ENCODE measurements at regions not wholly inside any gene's neighbourhood (a gene's known extent, or its start where the extent isn't known, plus 50 kb on each side); places are given as distances from the start of the nearest gene placed in this dataset.

GRCh38 chr10:29767968-29768367 lies 133.2 kb upstream of the SVIL start:
- H3K79me2 ChIP-seq (ENCODE audit: control insufficient read depth, insufficient read depth, low read length, poor library complexity), result no peaks in the 10 kb centered on the region
- H4K12ac ChIP-seq (ENCODE audit: low read depth, low read length), result no peak overlapping the region
- H4K8ac ChIP-seq (ENCODE audit: low read depth, low read length), result no peak overlapping the region
- no peak overlapping the region for H3K4me3 ChIP-seq (ENCODE audit: low read depth, low read length)
- no peaks in the 10 kb centered on the region for H3K36me3 ChIP-seq (ENCODE audit: control insufficient read depth in 1 of 2, insufficient read depth in 2 of 2, low read length in 2 of 2)
- no peaks in the 10 kb centered on the region for H3K79me1 ChIP-seq (ENCODE audit: low read length)
- H3K4ac ChIP-seq (ENCODE audit: low read depth, low read length), result no peak overlapping the region
- H2BK12ac ChIP-seq (ENCODE audit: low read length), result no peak overlapping the region
- H3K23ac ChIP-seq (ENCODE audit: low read length), result no peak overlapping the region
- H3K4me2 ChIP-seq (ENCODE audit: low read length), result no peak overlapping the region
- H3K27me3 ChIP-seq (ENCODE audit: insufficient read depth, low read length), result no peaks in the 10 kb centered on the region
- DNase-seq, result no peak
- peaks cover 1% of the 10 kb centered on the region for H3K9me3 ChIP-seq (ENCODE audit: insufficient read depth, low read depth, low read length)
- H3K27ac ChIP-seq (ENCODE audit: low read depth, low read length), result no peak overlapping the region
- no peak overlapping the region for H2AK5ac ChIP-seq (ENCODE audit: low read length)
- no CpG with 5 or more reads among the region's 4 CpGs for WGBS (ENCODE audit: extremely low coverage, insufficient coverage, insufficient read length)
- no peak overlapping the region for H3K9ac ChIP-seq (ENCODE audit: low read length)
- no peak overlapping the region for H2BK5ac ChIP-seq (ENCODE audit: low read depth, low read length, poor library complexity)
- H2BK120ac ChIP-seq (ENCODE audit: insufficient read depth, low read length, poor library complexity), result no peak overlapping the region
- H3K14ac ChIP-seq (ENCODE audit: low read length), result no peak overlapping the region
- H3K18ac ChIP-seq (ENCODE audit: low read length), result no peak overlapping the region
- no peak overlapping the region for H4K91ac ChIP-seq (ENCODE audit: low read depth, low read length)
- no peaks in the 10 kb centered on the region for H3K4me1 ChIP-seq (ENCODE audit: control insufficient read depth in 1 of 2, insufficient read depth in 2 of 2, low read length in 2 of 2)
- H2AFZ ChIP-seq (ENCODE audit: insufficient read depth, low read length, poor library complexity), result no peak overlapping the region

DNA sequence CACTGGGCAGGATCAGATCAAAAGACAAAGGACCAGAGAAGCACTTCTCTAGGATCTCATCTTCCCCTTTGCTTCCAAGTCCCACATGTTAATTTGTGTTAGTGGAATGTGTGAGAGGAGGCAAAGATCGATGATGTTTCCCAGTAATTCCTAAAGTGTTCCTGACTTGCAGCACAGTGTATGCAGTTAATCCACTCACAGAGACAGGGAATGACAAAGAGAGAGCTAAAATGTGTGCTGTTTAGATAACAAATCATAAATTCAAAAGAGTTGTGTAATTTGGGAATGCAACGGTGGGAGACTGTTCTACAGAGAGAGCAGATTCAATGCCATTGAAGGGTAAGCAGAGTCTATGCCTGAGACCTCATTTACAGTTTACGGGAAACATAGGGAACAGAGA lies 132.0 kb upstream of the SVIL start:
- H3K4me3 ChIP-seq (ENCODE audit: low read depth, low read length), result no peak overlapping the region
- H2BK12ac ChIP-seq (ENCODE audit: low read length), result no peak overlapping the region
- H2AFZ ChIP-seq (ENCODE audit: insufficient read depth, low read length, poor library complexity), result no peak overlapping the region
- WGBS (ENCODE audit: extremely low coverage, insufficient coverage, insufficient read length), result no CpG with 5 or more reads among the region's 3 CpGs
- no peak overlapping the region for H2BK120ac ChIP-seq (ENCODE audit: insufficient read depth, low read length, poor library complexity)
- no peak overlapping the region for H3K9ac ChIP-seq (ENCODE audit: low read length)
- H3K4ac ChIP-seq (ENCODE audit: low read depth, low read length), result no peak overlapping the region
- H3K27ac ChIP-seq (ENCODE audit: low read depth, low read length), result no peak overlapping the region
- no peaks in the 10 kb centered on the region for H3K27me3 ChIP-seq (ENCODE audit: insufficient read depth, low read length)
- no peaks in the 10 kb centered on the region for H3K4me1 ChIP-seq (ENCODE audit: control insufficient read depth in 1 of 2, insufficient read depth in 2 of 2, low read length in 2 of 2)
- H3K18ac ChIP-seq (ENCODE audit: low read length), result no peak overlapping the region
- no peak for DNase-seq
- no peaks in the 10 kb centered on the region for H3K9me3 ChIP-seq (ENCODE audit: insufficient read depth, low read depth, low read length)
- H3K14ac ChIP-seq (ENCODE audit: low read length), result no peak overlapping the region
- no peaks in the 10 kb centered on the region for H3K36me3 ChIP-seq (ENCODE audit: control insufficient read depth in 1 of 2, insufficient read depth in 2 of 2, low read length in 2 of 2)
- H4K8ac ChIP-seq (ENCODE audit: low read depth, low read length), result no peak overlapping the region
- H3K79me1 ChIP-seq (ENCODE audit: low read length), result no peaks in the 10 kb centered on the region
- no peak overlapping the region for H3K23ac ChIP-seq (ENCODE audit: low read length)
- no peaks in the 10 kb centered on the region for H3K79me2 ChIP-seq (ENCODE audit: control insufficient read depth, insufficient read depth, low read length, poor library complexity)
- no peak overlapping the region for H2AK5ac ChIP-seq (ENCODE audit: low read length)
- no peak overlapping the region for H3K4me2 ChIP-seq (ENCODE audit: low read length)
- no peak overlapping the region for H2BK5ac ChIP-seq (ENCODE audit: low read depth, low read length, poor library complexity)
- H4K91ac ChIP-seq (ENCODE audit: low read depth, low read length), result no peak overlapping the region
- H4K12ac ChIP-seq (ENCODE audit: low read depth, low read length), result no peak overlapping the region

GRCh38 chr10:29765330-29765729 lies 130.6 kb upstream of the SVIL start:
- Histone ChIP-seq H4K8ac (ENCODE audit: low read depth, low read length) (no peak overlapping the region), H3K4me3 (ENCODE audit: low read depth, low read length) (no peak overlapping the region), H2BK120ac (ENCODE audit: insufficient read depth, low read length, poor library complexity) (no peak overlapping the region), H2AK5ac (ENCODE audit: low read length) (no peak overlapping the region), H3K27ac (ENCODE audit: low read depth, low read length) (no peak overlapping the region), H4K12ac (ENCODE audit: low read depth, low read length) (no peak overlapping the region), H3K9ac (ENCODE audit: low read length) (no peak overlapping the region), H3K23ac (ENCODE audit: low read length) (no peak overlapping the region), H3K27me3 (ENCODE audit: insufficient read depth, low read length) (no peaks in the 10 kb centered on the region), H2BK12ac (ENCODE audit: low read length) (no peak overlapping the region), H3K14ac (ENCODE audit: low read length) (no peak overlapping the region), H2AFZ (ENCODE audit: insufficient read depth, low read length, poor library complexity) (no peak overlapping the region), H3K4me1 (ENCODE audit: control insufficient read depth in 1 of 2, insufficient read depth in 2 of 2, low read length in 2 of 2) (no peaks in the 10 kb centered on the region), H3K79me1 (ENCODE audit: low read length) (no peaks in the 10 kb centered on the region), H3K4me2 (ENCODE audit: low read length) (no peak overlapping the region), H3K18ac (ENCODE audit: low read length) (no peak overlapping the region), H3K4ac (ENCODE audit: low read depth, low read length) (no peak overlapping the region), H3K9me3 (ENCODE audit: insufficient read depth, low read depth, low read length) (no peaks in the 10 kb centered on the region), H4K91ac (ENCODE audit: low read depth, low read length) (no peak overlapping the region), H3K79me2 (ENCODE audit: control insufficient read depth, insufficient read depth, low read length, poor library complexity) (no peaks in the 10 kb centered on the region), H2BK5ac (ENCODE audit: low read depth, low read length, poor library complexity) (no peak overlapping the region), H3K36me3 (ENCODE audit: control insufficient read depth in 1 of 2, insufficient read depth in 2 of 2, low read length in 2 of 2) (no peaks in the 10 kb centered on the region)
- DNase-seq, result no peak
- WGBS (ENCODE audit: extremely low coverage, insufficient coverage, insufficient read length), result no CpG with 5 or more reads among the region's 2 CpGs

GRCh38 chr10:29763396-29763795 lies 128.6 kb upstream of the SVIL start:
- H3K9ac ChIP-seq (ENCODE audit: low read length), result no peak overlapping the region
- H3K9me3 ChIP-seq (ENCODE audit: insufficient read depth, low read depth, low read length), result no peaks in the 10 kb centered on the region
- no peak overlapping the region for H3K18ac ChIP-seq (ENCODE audit: low read length)
- no peaks in the 10 kb centered on the region for H3K27me3 ChIP-seq (ENCODE audit: insufficient read depth, low read length)
- no peak overlapping the region for H2BK120ac ChIP-seq (ENCODE audit: insufficient read depth, low read length, poor library complexity)
- no peak overlapping the region for H3K14ac ChIP-seq (ENCODE audit: low read length)
- H3K4me2 ChIP-seq (ENCODE audit: low read length), result no peak overlapping the region
- DNase-seq, result no peak
- no peak overlapping the region for H2AK5ac ChIP-seq (ENCODE audit: low read length)
- H3K4me1 ChIP-seq (ENCODE audit: control insufficient read depth in 1 of 2, insufficient read depth in 2 of 2, low read length in 2 of 2), result no peaks in the 10 kb centered on the region
- no peak overlapping the region for H4K8ac ChIP-seq (ENCODE audit: low read depth, low read length)
- no peak overlapping the region for H2BK12ac ChIP-seq (ENCODE audit: low read length)
- H3K4ac ChIP-seq (ENCODE audit: low read depth, low read length), result no peak overlapping the region
- H3K79me2 ChIP-seq (ENCODE audit: control insufficient read depth, insufficient read depth, low read length, poor library complexity), result no peaks in the 10 kb centered on the region
- no peak overlapping the region for H3K4me3 ChIP-seq (ENCODE audit: low read depth, low read length)
- no peak overlapping the region for H2BK5ac ChIP-seq (ENCODE audit: low read depth, low read length, poor library complexity)
- H3K23ac ChIP-seq (ENCODE audit: low read length), result no peak overlapping the region
- no peaks in the 10 kb centered on the region for H3K79me1 ChIP-seq (ENCODE audit: low read length)
- H3K27ac ChIP-seq (ENCODE audit: low read depth, low read length), result no peak overlapping the region
- no peak overlapping the region for H2AFZ ChIP-seq (ENCODE audit: insufficient read depth, low read length, poor library complexity)
- H3K36me3 ChIP-seq (ENCODE audit: control insufficient read depth in 1 of 2, insufficient read depth in 2 of 2, low read length in 2 of 2), result no peaks in the 10 kb centered on the region
- no CpG with 5 or more reads among the region's 4 CpGs for WGBS (ENCODE audit: extremely low coverage, insufficient coverage, insufficient read length)
- H4K12ac ChIP-seq (ENCODE audit: low read depth, low read length), result no peak overlapping the region
- H4K91ac ChIP-seq (ENCODE audit: low read depth, low read length), result no peak overlapping the region

Data from trophoblast cell (in vitro differentiated cells and primary cell).